NT2/D1 (cell line): ENCODE measurements at regions not wholly inside any gene's neighbourhood (a gene's known extent, or its start where the extent isn't known, plus 50 kb on each side); places are given as distances from the start of the nearest gene placed in this dataset.

Source experiments
- YY1 ChIP-seq: IDR thresholded peaks from 2 replicates; pipeline ENCODE4 v1.6.1; 2011; ENCODE audit not compliant: insufficient read length, insufficient read depth
- ZNF274 ChIP-seq: IDR thresholded peaks from 2 replicates; pipeline ENCODE4 v1.6.1; 2011; ENCODE audit warnings: mild to moderate bottlenecking, low read depth, low read length

- TF ChIP-seq YY1 (no peak), ZNF274 (no peak)
Observed at GRCh38 chr12:43286986-43287385, 265.0 kb downstream of the ADAMTS20 start.
